HepG2 (cell line): ENCODE measurements at regions not wholly inside any gene's neighbourhood (a gene's known extent, or its start where the extent isn't known, plus 50 kb on each side); places are given as distances from the start of the nearest gene placed in this dataset.
A peak's percentile ranks its signal among the peaks of the same experiment; 100 is the strongest.

ENCODE experiments used
- ARHGAP35 ChIP-seq: sonication (generic); formaldehyde crosslinking; IDR thresholded peaks from 2 replicates; pipeline ENCODE4 v1.9.0; 2022; ENCODE audit warnings: mild to moderate bottlenecking, inconsistent platforms, moderate library complexity, missing genetic modification reagents, borderline replicate concordance
- BCL6 ChIP-seq: IDR thresholded peaks from 2 replicates; pipeline ENCODE4 v1.6.1; 2016; ENCODE audit warnings: missing genetic modification reagents, missing compliant biosample characterization
- E2F5 ChIP-seq: sonication (generic); formaldehyde crosslinking; conservative IDR thresholded peaks from 2 replicates; pipeline ENCODE4 v1.4.0; 2020; ENCODE audit warnings: missing genetic modification reagents
- EP300 ChIP-seq, 3 experiments: sonication (generic) in 1 of 3; formaldehyde crosslinking in 1 of 3; IDR thresholded peaks; 2 replicates each; pipeline versions ENCODE4 v1.5.1 to v1.6.1; 2011 to 2020; ENCODE audit warnings: low read depth in 2 of 3, low read length in 2 of 3, borderline replicate concordance in 1 of 3, improper control_type of control experiment in 1 of 3, mild to moderate bottlenecking in 1 of 3, missing genetic modification reagents in 1 of 3, moderate library complexity in 1 of 3
- GATAD2A ChIP-seq: IDR thresholded peaks from 2 replicates; pipeline ENCODE4 v1.6.1; 2016
- HDAC2 ChIP-seq: sonication (generic); formaldehyde crosslinking; IDR thresholded peaks from 2 replicates; pipeline ENCODE4 v1.4.0; 2020; ENCODE audit warnings: missing genetic modification reagents
- HMG20A ChIP-seq: IDR thresholded peaks from 2 replicates; pipeline ENCODE4 v1.6.1; 2016; ENCODE audit warnings: borderline replicate concordance
- HOXA5 ChIP-seq: sonication (generic); formaldehyde crosslinking; IDR thresholded peaks from 2 replicates; pipeline ENCODE4 v1.4.0; 2020; ENCODE audit warnings: missing genetic modification reagents
- MEIS2 ChIP-seq: sonication (generic); formaldehyde crosslinking; IDR thresholded peaks from 2 replicates; pipeline ENCODE4 v1.9.0; 2021; ENCODE audit warnings: mild to moderate bottlenecking, missing genetic modification reagents
- NFYB ChIP-seq: sonication (generic); formaldehyde crosslinking; IDR thresholded peaks from 2 replicates; pipeline ENCODE4 v1.4.0; 2020; ENCODE audit warnings: missing genetic modification reagents
- PITX1 ChIP-seq: sonication (generic); formaldehyde crosslinking; IDR thresholded peaks from 2 replicates; pipeline ENCODE4 v1.5.1; 2020; ENCODE audit warnings: mild to moderate bottlenecking, missing genetic modification reagents
- POGZ ChIP-seq: sonication (generic); formaldehyde crosslinking; IDR thresholded peaks from 2 replicates; pipeline ENCODE4 v1.4.0; 2020; ENCODE audit warnings: mild to moderate bottlenecking, missing genetic modification reagents
- POLR2AphosphoS2 ChIP-seq: IDR thresholded peaks from 2 replicates; pipeline ENCODE4 v1.6.1; 2011; ENCODE audit warnings: low read depth, low read length, improper control_type of control experiment
- SYNCRIP ChIP-seq: fragments of 200-400 bp; formaldehyde crosslinking; IDR thresholded peaks from 2 replicates; pipeline ENCODE4 v1.6.1; 2018; ENCODE audit warnings: mild to moderate bottlenecking, low read depth, low read length; ENCODE audit not compliant: insufficient read depth
- YY1 ChIP-seq: IDR thresholded peaks from 2 replicates; pipeline ENCODE4 v1.6.1; 2011; ENCODE audit warnings: low read length, low read depth, moderate library complexity, mild to moderate bottlenecking; ENCODE audit not compliant: insufficient read depth, insufficient replicate concordance
- ZBTB1 ChIP-seq: sonication (generic); formaldehyde crosslinking; IDR thresholded peaks from 2 replicates; pipeline ENCODE4 v1.4.0; 2020; ENCODE audit warnings: missing genetic modification reagents, borderline replicate concordance
- ZHX1 ChIP-seq: sonication (generic); formaldehyde crosslinking; IDR thresholded peaks from 2 replicates; pipeline ENCODE4 v1.8.1; 2022; ENCODE audit warnings: low read depth, mild to moderate bottlenecking, missing genetic modification reagents
- ZMYM4 ChIP-seq: sonication (generic); formaldehyde crosslinking; IDR thresholded peaks from 2 replicates; pipeline ENCODE4 v1.8.1; 2023; ENCODE audit warnings: mild to moderate bottlenecking, missing genetic modification reagents
- ZNF430 ChIP-seq: sonication (generic); formaldehyde crosslinking; IDR thresholded peaks from 2 replicates; pipeline ENCODE4 v1.9.0; 2021; ENCODE audit warnings: mild to moderate bottlenecking, missing genetic modification reagents
- TF ChIP-seq, protein P1 (sequence below): sonication (generic); formaldehyde crosslinking; conservative IDR thresholded peaks from 2 replicates; pipeline ENCODE4 v1.8.1; 2023; ENCODE audit warnings: missing genetic modification reagents
- TF ChIP-seq, protein P2 (sequence below): sonication (generic); formaldehyde crosslinking; IDR thresholded peaks from 2 replicates; pipeline ENCODE4 v1.4.0; 2020; ENCODE audit warnings: missing genetic modification reagents
- TF ChIP-seq, protein P3 (sequence below): IDR thresholded peaks from 2 replicates; pipeline ENCODE4 v1.6.1; 2016; ENCODE audit warnings: missing genetic modification reagents, missing compliant biosample characterization

DNA sequence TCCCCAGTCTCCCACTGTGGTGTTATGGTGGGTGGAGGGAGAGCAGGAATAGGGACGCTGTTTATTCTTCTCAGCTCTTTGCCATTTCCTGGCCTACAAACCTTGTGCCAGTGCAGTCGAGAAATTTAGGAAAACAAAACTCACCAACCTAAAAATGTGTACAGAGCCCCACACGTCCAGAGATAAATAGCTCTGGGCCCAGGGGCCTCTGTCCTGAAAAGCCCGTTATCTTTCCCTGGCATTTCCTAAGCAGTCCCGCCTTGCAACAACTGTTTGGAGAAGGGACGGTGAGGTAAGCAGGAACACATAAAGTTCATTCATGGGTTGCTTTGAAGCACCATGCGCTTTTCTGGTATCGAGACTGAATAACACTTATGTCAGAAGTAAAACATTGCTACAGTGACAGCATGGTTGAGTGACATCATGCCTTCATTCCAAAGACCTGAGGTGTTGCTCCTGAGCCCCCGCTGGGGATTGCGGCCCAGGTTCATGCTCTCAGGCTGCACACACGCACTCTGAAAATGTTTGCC is 80.1 kb upstream of the NXT1 start (continued):
- TF ChIP-seq, protein P1, sequence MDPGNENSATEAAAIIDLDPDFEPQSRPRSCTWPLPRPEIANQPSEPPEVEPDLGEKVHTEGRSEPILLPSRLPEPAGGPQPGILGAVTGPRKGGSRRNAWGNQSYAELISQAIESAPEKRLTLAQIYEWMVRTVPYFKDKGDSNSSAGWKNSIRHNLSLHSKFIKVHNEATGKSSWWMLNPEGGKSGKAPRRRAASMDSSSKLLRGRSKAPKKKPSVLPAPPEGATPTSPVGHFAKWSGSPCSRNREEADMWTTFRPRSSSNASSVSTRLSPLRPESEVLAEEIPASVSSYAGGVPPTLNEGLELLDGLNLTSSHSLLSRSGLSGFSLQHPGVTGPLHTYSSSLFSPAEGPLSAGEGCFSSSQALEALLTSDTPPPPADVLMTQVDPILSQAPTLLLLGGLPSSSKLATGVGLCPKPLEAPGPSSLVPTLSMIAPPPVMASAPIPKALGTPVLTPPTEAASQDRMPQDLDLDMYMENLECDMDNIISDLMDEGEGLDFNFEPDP (CRISPR knock-in tag): 0 out of 2 replicates have a peak, but pooled peaks have one; percentile 57
- TF ChIP-seq POLR2AphosphoS2: no peak
- peak; percentile 47; the same call in 1 of the 2 replicates for TF ChIP-seq MEIS2
- TF ChIP-seq ZNF430: no peak
- peak; percentile 63; the same call in 1 of the 2 replicates for TF ChIP-seq HMG20A (CRISPR knock-in tag)
- peak; percentile 78 for TF ChIP-seq ZHX1 (CRISPR knock-in tag)
- TF ChIP-seq HOXA5 (CRISPR knock-in tag): 0 out of 2 replicates have a peak, but pooled peaks have one; percentile 26
- TF ChIP-seq BCL6: peak; percentile 88
- no peak for TF ChIP-seq POGZ
- TF ChIP-seq, protein P2, sequence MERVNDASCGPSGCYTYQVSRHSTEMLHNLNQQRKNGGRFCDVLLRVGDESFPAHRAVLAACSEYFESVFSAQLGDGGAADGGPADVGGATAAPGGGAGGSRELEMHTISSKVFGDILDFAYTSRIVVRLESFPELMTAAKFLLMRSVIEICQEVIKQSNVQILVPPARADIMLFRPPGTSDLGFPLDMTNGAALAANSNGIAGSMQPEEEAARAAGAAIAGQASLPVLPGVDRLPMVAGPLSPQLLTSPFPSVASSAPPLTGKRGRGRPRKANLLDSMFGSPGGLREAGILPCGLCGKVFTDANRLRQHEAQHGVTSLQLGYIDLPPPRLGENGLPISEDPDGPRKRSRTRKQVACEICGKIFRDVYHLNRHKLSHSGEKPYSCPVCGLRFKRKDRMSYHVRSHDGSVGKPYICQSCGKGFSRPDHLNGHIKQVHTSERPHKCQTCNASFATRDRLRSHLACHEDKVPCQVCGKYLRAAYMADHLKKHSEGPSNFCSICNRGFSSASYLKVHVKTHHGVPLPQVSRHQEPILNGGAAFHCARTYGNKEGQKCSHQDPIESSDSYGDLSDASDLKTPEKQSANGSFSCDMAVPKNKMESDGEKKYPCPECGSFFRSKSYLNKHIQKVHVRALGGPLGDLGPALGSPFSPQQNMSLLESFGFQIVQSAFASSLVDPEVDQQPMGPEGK: 0 out of 2 replicates have a peak, but pooled peaks have one; percentile 61
- no peak for TF ChIP-seq ZBTB1 (CRISPR knock-in tag)
- TF ChIP-seq E2F5 (CRISPR knock-in tag): no peak
- TF ChIP-seq ARHGAP35: no peak
- TF ChIP-seq SYNCRIP: no peak
- TF ChIP-seq, protein P3, sequence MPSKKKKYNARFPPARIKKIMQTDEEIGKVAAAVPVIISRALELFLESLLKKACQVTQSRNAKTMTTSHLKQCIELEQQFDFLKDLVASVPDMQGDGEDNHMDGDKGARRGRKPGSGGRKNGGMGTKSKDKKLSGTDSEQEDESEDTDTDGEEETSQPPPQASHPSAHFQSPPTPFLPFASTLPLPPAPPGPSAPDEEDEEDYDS (CRISPR knock-in tag): 0 out of 2 replicates have a peak, but pooled peaks have one; percentile 36
- TF ChIP-seq ZMYM4 (CRISPR knock-in tag): no peak
- TF ChIP-seq NFYB: no peak
- no peak for TF ChIP-seq YY1
- peak in 1 of 2 experiments; percentile 72; a peak in 2 of 4 replicates for TF ChIP-seq EP300 (IDR thresholded peaks at IDR 0.05; ENCODE audit: low read depth in 2 of 2, low read length in 2 of 2)
- TF ChIP-seq EP300 (CRISPR knock-in tag; IDR thresholded peaks at IDR 0.05; ENCODE audit: borderline replicate concordance): peak; percentile 95
- TF ChIP-seq GATAD2A: peak; percentile 78
- peak; percentile 17; the same call in 1 of the 2 replicates for TF ChIP-seq HDAC2 (CRISPR knock-in tag)
- TF ChIP-seq PITX1 (CRISPR knock-in tag): 0 out of 2 replicates have a peak, but pooled peaks have one; percentile 7
